Endothelial cell (in vitro differentiated cells): ENCODE measurements at regions not wholly inside any gene's neighbourhood (a gene's known extent, or its start where the extent isn't known, plus 50 kb on each side); places are given as distances from the start of the nearest gene placed in this dataset.
A peak's percentile ranks its signal among the peaks of the same experiment; 100 is the strongest.

Experiments
- DNase-seq: peaks from one replicate; pipeline ENCODE4 v3.0.0; 2021; ENCODE audit warnings: low spot score
- H3K27ac Mint-ChIP-seq: one replicate; pipeline ENCODE4 v1.8.0; 2021; ENCODE audit warnings: mixed read lengths, inconsistent platforms; ENCODE audit not compliant: unreplicated experiment
- H3K27me3 Mint-ChIP-seq: one replicate; pipeline ENCODE4 v1.8.0; 2021; ENCODE audit warnings: mild to moderate bottlenecking, moderate library complexity, mixed read lengths, inconsistent platforms; ENCODE audit not compliant: unreplicated experiment
- H3K36me3 Mint-ChIP-seq: one replicate; pipeline ENCODE4 v1.8.0; 2021; ENCODE audit warnings: mild to moderate bottlenecking, low read depth, mixed read lengths, inconsistent platforms; ENCODE audit not compliant: unreplicated experiment
- H3K4me1 Mint-ChIP-seq: one replicate; pipeline ENCODE4 v1.8.0; 2021; ENCODE audit warnings: mild to moderate bottlenecking, mixed read lengths, inconsistent platforms; ENCODE audit not compliant: unreplicated experiment
- H3K4me3 Mint-ChIP-seq: one replicate; pipeline ENCODE4 v1.8.0; 2021; ENCODE audit warnings: mild to moderate bottlenecking, mixed read lengths, inconsistent platforms; ENCODE audit not compliant: unreplicated experiment
- H3K9me3 Mint-ChIP-seq: one replicate; pipeline ENCODE4 v1.8.0; 2021; ENCODE audit warnings: mixed read lengths, inconsistent platforms; ENCODE audit not compliant: unreplicated experiment
- TF ChIP-seq, protein P1 (sequence below): fragments of 200-600 bp; sonication (generic); IDR thresholded peaks from one replicate; pipeline ENCODE4 v1.5.0; 2021; ENCODE audit warnings: antibody characterized with exemption; ENCODE audit not compliant: unreplicated experiment

DNA sequence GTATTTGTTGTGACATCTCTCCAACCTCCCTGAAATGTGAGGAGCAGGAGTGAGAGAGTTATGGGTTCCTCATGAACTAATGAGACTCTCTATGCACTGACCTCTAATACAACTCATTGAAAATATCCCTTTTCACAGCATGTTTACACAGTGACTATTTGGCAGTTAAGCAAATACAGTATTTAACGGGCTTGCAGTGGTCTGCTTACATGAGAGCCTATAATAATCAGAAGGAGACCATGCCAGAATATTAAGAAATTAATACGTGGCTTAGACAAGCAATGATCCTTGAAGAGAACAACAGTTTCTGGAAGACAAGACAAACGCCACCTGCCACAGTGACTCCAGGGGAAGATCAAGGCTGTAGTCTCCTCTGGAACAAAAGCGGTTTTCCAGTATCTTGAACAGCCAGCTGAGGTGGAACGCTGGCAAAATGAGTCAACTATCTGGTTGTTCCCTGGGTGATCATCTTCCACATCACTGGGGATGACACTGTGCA lies 424.5 kb downstream of the DMAC1 start:
- Mint-ChIP-seq H3K9me3 (no peaks in the 10 kb centered on the region), H3K27me3 (peaks cover 1% of the 10 kb centered on the region)
- TF ChIP-seq, protein P1, sequence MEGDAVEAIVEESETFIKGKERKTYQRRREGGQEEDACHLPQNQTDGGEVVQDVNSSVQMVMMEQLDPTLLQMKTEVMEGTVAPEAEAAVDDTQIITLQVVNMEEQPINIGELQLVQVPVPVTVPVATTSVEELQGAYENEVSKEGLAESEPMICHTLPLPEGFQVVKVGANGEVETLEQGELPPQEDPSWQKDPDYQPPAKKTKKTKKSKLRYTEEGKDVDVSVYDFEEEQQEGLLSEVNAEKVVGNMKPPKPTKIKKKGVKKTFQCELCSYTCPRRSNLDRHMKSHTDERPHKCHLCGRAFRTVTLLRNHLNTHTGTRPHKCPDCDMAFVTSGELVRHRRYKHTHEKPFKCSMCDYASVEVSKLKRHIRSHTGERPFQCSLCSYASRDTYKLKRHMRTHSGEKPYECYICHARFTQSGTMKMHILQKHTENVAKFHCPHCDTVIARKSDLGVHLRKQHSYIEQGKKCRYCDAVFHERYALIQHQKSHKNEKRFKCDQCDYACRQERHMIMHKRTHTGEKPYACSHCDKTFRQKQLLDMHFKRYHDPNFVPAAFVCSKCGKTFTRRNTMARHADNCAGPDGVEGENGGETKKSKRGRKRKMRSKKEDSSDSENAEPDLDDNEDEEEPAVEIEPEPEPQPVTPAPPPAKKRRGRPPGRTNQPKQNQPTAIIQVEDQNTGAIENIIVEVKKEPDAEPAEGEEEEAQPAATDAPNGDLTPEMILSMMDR: no peak

DNA sequence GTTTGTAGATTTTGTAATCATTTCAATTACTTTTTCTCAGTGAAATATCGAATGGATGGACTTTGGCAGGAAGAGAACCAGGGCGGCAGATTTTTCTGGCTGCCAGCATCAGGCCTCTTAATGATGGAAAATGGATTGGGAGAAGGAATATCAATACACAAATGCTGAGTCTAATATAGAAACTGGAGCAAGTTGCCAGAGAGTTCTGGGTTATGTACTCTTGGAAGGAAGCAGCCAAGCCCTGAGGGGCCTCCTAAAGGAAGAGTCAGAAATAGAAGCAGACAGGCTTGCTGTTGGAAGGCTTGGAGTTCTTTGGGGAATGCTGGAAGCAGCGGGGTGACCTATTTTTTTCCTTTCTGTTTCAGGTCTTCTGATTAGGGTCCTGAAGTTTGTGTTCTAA lies 428.6 kb downstream of the DMAC1 start:
- Mint-ChIP-seq H3K4me3 (no peak overlapping the region), H3K27ac (no peak overlapping the region), H3K9me3 (no peaks in the 10 kb centered on the region), H3K4me1 (peaks cover 13% of the 10 kb centered on the region), H3K27me3 (no peaks in the 10 kb centered on the region), H3K36me3 (no peaks in the 10 kb centered on the region)
- TF ChIP-seq, protein P1: no peak
- DNase-seq: no peak

More for the DNA sequence above, 424.5 kb downstream of the DMAC1 start:
- DNase-seq: no peak
- H3K27ac Mint-ChIP-seq: no peak overlapping the region
- no peaks in the 10 kb centered on the region for H3K36me3 Mint-ChIP-seq
- H3K4me3 Mint-ChIP-seq: no peak overlapping the region
- no peaks in the 10 kb centered on the region for H3K4me1 Mint-ChIP-seq

DNA sequence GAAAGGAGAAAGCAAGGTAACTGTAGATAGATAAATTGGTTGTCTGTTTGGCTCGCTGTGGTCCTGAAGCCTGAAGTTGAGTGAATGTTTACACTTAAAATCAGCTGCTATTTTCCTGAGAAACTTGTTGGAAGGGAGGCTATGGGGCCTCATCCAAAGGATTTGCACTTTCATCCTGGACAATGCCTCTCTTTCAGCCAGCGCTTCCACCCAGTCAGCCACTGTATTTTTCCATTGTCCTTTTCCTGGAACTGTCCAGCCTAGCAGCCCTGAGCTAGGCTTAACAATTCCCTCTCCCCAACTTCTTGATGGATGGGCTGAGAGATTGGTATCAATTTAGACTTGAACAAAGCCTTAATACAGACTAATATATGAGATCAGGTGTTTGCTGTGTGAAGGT lies 429.2 kb downstream of the DMAC1 start:
- TF ChIP-seq, protein P1: no peak
- Mint-ChIP-seq H3K4me1 (peaks cover 13% of the 10 kb centered on the region), H3K27ac (no peak overlapping the region), H3K36me3 (no peaks in the 10 kb centered on the region), H3K4me3 (no peak overlapping the region), H3K9me3 (no peaks in the 10 kb centered on the region), H3K27me3 (no peaks in the 10 kb centered on the region)
- no peak for DNase-seq

DNA sequence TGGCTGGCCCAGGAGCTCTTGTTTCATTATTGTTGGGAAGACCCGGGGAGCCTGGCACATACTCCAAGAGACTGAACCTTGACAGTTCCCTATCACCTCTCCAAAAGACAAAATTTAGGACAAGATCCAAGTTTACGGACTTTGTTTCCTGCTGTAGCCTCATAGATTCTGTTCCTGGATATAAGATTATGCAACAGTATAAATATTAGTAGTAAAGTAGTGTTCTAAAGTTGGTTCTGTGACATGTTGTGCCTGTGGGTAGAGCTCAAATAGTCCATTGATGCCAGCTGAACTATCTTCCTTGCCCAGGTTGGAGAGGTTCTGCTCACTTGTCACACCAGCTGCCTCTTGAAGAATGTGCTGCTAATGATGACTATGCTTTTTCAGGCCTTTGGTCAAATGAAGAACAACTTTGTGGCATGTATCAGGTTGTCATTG lies 430.2 kb downstream of the DMAC1 start:
- TF ChIP-seq, protein P1: no peak
- no peaks in the 10 kb centered on the region for H3K36me3 Mint-ChIP-seq
- no peak overlapping the region for H3K27ac Mint-ChIP-seq
- no peaks in the 10 kb centered on the region for H3K27me3 Mint-ChIP-seq
- no peaks in the 10 kb centered on the region for H3K9me3 Mint-ChIP-seq
- H3K4me3 Mint-ChIP-seq: no peak overlapping the region
- DNase-seq: no peak
- H3K4me1 Mint-ChIP-seq: peaks cover 13% of the 10 kb centered on the region

DNA sequence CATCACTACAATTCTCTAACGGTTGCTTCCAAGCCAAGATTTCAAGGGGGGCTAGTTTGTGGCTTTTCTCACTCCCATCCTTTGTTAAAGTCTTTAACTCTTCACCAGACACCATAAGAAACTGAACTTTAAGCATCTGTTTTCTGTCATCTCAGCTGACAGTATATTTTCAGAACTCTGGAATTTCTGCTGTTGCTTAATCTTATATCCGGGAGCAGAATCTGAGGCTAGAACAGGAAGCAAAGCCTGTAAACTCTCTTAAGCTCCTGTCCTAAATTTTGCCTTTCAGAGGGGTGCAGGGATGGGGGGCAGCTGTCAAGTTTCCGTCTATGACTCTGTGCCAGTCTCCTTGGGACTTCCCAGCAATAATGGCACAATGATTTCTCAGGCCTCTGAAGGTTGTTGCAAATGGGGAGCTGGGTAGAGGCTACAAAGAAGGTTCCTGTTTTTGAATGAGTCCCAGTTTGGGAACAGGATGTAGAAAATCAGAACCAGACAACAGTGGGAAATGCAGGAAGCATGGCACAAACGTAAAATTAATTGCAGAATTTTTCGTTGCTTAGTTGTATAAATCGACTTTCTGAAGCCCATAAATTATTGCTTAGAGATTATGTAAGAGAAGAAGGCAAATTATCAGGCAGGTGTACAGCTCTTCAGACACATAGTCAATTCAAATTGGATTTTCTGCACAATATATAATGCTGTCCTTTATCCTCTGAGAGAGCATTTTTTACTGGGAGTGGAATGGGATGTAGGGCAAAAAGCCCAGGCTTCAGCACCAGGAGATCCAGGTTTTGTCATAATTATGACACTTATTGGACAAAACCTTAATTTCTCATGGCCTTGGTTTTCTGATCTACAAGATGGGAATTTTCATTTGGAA lies 430.9 kb downstream of the DMAC1 start:
- Mint-ChIP-seq H3K4me1 (peaks cover 13% of the 10 kb centered on the region), H3K4me3 (no peak overlapping the region), H3K36me3 (no peaks in the 10 kb centered on the region), H3K27ac (peak overlapping the region; percentile 78), H3K27me3 (no peaks in the 10 kb centered on the region), H3K9me3 (no peaks in the 10 kb centered on the region)
- TF ChIP-seq, protein P1: no peak
- DNase-seq: no peak
